ENCODE measurements at regions not wholly inside any gene's neighbourhood (a gene's known extent, or its start where the extent isn't known, plus 50 kb on each side); places are given as distances from the start of the nearest gene placed in this dataset.
A peak's percentile ranks its signal among the peaks of the same experiment; 100 is the strongest.

DNA sequence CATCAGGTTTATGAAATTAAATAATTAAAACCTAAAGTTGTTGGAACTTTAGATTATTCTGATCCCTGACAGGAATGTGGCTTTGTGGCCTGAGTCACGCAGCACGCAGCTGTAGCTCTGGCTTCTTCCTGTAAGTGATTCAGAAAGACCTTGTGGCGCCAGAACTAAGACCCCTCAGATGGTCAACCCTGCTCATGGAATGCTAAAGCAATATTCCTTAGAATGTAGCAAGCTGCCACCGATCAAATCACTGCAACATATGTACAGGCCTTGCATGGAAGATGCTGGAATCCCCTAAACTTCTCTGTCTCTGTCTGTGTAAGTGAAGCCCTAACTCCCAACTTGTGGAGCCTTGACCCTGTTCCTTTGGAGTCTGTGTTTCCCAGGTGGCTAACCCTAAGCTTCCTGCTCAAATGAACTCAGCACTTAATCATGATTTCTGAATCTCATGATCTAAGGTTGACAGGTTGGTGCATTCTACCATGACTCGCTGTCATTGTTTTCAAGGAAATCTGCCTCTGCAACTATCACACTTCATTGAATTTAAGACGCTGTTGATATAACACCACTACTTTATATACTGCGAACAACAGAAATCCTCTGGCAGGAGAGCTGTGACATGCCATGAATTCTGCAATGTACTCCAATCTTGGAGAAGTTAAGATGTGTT is 111.2 kb upstream of the CST7 start:
- no peak for DNase-seq (ENCODE audit: low read depth)
- H3K4me3 ChIP-seq (replicated peaks; ENCODE audit: low read depth, low read length), result no peak overlapping the region
- no peak for TF ChIP-seq CTCF (IDR thresholded peaks at IDR 0.05; ENCODE audit: low read length, missing control alignments)

DNA sequence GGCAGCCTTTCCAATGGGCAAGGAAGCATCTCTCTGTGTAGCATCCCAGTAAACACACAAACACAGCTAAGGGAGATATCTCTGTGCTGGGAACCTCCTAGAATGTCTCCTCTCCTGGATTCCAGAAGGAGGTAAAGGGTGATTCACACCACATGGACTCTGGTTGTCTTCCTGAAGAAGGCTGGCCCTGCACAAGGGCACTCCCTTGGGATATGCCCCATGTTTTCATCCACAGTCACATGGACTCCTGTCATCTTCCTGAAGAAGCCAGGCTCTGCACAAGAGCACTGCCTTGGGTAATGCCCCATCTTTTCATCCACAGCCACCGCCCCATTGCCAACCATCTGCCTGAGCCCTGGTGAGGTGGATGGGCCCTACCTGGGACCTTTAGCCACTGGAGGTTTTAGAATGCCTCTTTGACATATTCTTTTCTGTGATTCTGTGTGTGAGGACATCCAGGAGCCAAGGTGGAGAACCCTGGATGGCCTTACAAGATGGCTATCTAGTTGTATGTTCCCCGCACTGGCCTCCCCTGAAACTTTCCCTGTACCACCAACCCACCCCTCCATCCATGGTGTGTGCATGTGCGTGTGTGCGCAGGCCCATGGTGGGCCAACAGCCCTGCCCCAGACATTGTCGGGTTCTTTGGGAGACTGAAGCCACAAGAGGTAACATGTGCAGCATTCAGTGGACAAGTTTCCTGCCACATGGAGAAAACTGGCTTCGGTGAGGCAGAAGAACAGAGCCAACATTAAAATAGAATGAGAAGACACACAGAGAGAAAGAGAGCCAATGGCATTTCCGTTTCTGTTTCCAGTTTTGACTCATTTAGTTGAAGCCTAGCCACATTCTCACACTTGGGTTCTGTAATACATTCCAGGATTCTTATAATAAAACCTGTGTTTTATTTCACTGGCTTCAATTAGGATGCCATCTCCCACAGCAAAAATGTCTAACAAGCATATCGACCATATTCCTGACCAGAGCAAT is 110.2 kb upstream of the CST7 start:
- TF ChIP-seq CTCF (IDR thresholded peaks at IDR 0.05; ENCODE audit: low read length, missing control alignments), result no peak
- DNase-seq (ENCODE audit: low read depth), result no peak
- H3K4me3 ChIP-seq (replicated peaks; ENCODE audit: low read depth, low read length), result no peak overlapping the region

- no peak overlapping the region for H3K4me3 ChIP-seq (replicated peaks; ENCODE audit: low read depth, low read length)
- DNase-seq (ENCODE audit: low read depth), result no peak
- no peak for TF ChIP-seq CTCF (IDR thresholded peaks at IDR 0.05; ENCODE audit: low read length, missing control alignments)
Observed at GRCh38 chr20:24840121-24840713, 108.9 kb upstream of the CST7 start.

DNA sequence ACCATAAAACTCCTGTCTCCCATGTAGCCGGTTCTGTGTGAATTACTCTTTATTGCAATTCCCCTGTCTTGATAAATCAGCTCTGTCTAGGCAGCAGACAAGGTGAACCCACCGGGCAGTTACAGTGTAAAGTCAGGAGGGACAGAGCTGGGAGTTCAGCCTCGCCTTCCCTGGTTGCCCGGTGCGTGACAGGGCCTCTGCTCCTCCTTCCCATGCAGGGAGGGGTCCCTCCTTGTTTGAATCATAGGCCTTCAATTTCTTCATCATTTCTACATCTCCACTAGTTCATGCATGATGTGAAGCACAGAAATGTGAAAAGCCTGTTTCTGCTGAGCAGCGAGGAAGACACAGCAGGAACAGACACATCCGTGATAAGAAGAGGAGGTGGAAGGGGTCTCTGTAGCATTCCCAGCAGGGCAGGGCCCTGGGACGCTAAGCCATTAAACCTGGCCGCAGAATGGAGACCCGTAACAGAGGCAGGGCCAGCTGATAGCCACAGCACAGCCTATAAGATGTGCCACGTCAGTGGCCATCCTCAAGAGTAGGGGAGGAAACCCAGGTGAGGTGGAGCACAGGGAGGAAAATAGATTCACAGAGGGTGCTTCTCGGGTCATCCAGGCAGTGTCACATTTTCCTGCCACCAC is 106.7 kb upstream of the CST7 start:
- no peak for DNase-seq (ENCODE audit: low read depth)
- no peak overlapping the region for H3K4me3 ChIP-seq (replicated peaks; ENCODE audit: low read depth, low read length)
- no peak for TF ChIP-seq CTCF (IDR thresholded peaks at IDR 0.05; ENCODE audit: low read length, missing control alignments)

- H3K4me3 ChIP-seq (replicated peaks; ENCODE audit: low read depth, low read length), result no peak overlapping the region
Observed at GRCh38 chr20:24842918-24843715, 106.0 kb upstream of the CST7 start.

More at GRCh38 chr20:24842918-24843715, 106.0 kb upstream of the CST7 start:
- peak; percentile 3 for DNase-seq (ENCODE audit: low read depth)
- no peak for TF ChIP-seq CTCF (IDR thresholded peaks at IDR 0.05; ENCODE audit: low read length, missing control alignments)
